Naive B cell (primary cell): ENCODE measurements at regions not wholly inside any gene's neighbourhood (a gene's known extent, or its start where the extent isn't known, plus 50 kb on each side); places are given as distances from the start of the nearest gene placed in this dataset.

Experiments used
- ATAC-seq, 2 donors: fragments of 150-1000 bp; cut with Tn5 transposase; 2 replicates each; pipeline ENCODE4 v1.10.0; 2021; ENCODE audit warnings: low read depth in 2 of 2, mild to moderate bottlenecking in 2 of 2, moderate library complexity in 2 of 2
- DNase-seq: peaks from one replicate; pipeline ENCODE4 v3.0.0; 2022
- H3K27ac Mint-ChIP-seq, 6 donors: one replicate each; pipeline ENCODE4 v1.8.0; 2020 to 2022; ENCODE audit warnings: mild to moderate bottlenecking in 6 of 6, mixed read lengths in 6 of 6, moderate library complexity in 5 of 6, inconsistent platforms in 2 of 6
- H3K27me3 Mint-ChIP-seq, 3 donors: one replicate each; pipeline ENCODE4 v1.8.0; 2021 to 2022; ENCODE audit warnings: mixed read lengths in 3 of 3, mild to moderate bottlenecking in 1 of 3
- H3K36me3 Mint-ChIP-seq, 2 donors: one replicate each; pipeline ENCODE4 v1.8.0; 2020 to 2022; ENCODE audit warnings: mixed read lengths in 2 of 2, inconsistent platforms in 1 of 2, mild to moderate bottlenecking in 1 of 2
- H3K4me1 Mint-ChIP-seq, 3 donors: one replicate each; pipeline ENCODE4 v1.8.0; 2020 to 2022; ENCODE audit warnings: mixed read lengths in 3 of 3, inconsistent platforms in 1 of 3, mild to moderate bottlenecking in 1 of 3, moderate library complexity in 1 of 3
- H3K4me3 Mint-ChIP-seq, 8 donors: one replicate each; pipeline ENCODE4 v1.8.0; 2020 to 2022; ENCODE audit warnings: mild to moderate bottlenecking in 8 of 8, mixed read lengths in 8 of 8, moderate library complexity in 8 of 8, inconsistent platforms in 2 of 8
- H3K9me3 Mint-ChIP-seq, 7 donors: one replicate each; pipeline ENCODE4 v1.8.0; 2020 to 2022; ENCODE audit warnings: mixed read lengths in 7 of 7, mild to moderate bottlenecking in 5 of 7, inconsistent platforms in 2 of 7, moderate library complexity in 1 of 7

- Mint-ChIP-seq H3K4me1 (no peaks in the 10 kb centered on the region), H3K9me3 (no peaks in the 10 kb centered on the region), H3K27ac (no peak overlapping the region), H3K27me3 (no peaks in the 10 kb centered on the region), H3K4me3 (no peak overlapping the region), H3K36me3 (no peaks in the 10 kb centered on the region)
- ATAC-seq (no peak), DNase-seq (no peak)
Measured at GRCh38 chr14:53333809-53334208, 180.7 kb upstream of the DDHD1 start.

GRCh38 chr14:53331921-53332320 is 178.8 kb upstream of the DDHD1 start:
- no peak overlapping the region for H3K4me3 Mint-ChIP-seq
- DNase-seq (no peak), ATAC-seq (no peak)
- H3K9me3 Mint-ChIP-seq: no peaks in the 10 kb centered on the region
- H3K27ac Mint-ChIP-seq: no peak overlapping the region
- H3K4me1 Mint-ChIP-seq: no peaks in the 10 kb centered on the region
- H3K36me3 Mint-ChIP-seq: no peaks in the 10 kb centered on the region
- H3K27me3 Mint-ChIP-seq: no peaks in the 10 kb centered on the region

- H3K9me3 Mint-ChIP-seq: no peaks in the 10 kb centered on the region
- ATAC-seq: no peak
- H3K27ac Mint-ChIP-seq: no peak overlapping the region
- no peak overlapping the region for H3K4me3 Mint-ChIP-seq
- no peaks in the 10 kb centered on the region for H3K27me3 Mint-ChIP-seq
- no peaks in the 10 kb centered on the region for H3K4me1 Mint-ChIP-seq
- H3K36me3 Mint-ChIP-seq: no peaks in the 10 kb centered on the region
- no peak for DNase-seq
Measured at GRCh38 chr14:53331247-53331646, 178.1 kb upstream of the DDHD1 start.

- H3K36me3 Mint-ChIP-seq: no peaks in the 10 kb centered on the region
- ATAC-seq (no peak), DNase-seq (no peak)
- no peaks in the 10 kb centered on the region for H3K4me1 Mint-ChIP-seq
- H3K4me3 Mint-ChIP-seq: no peak overlapping the region
- no peak overlapping the region for H3K27ac Mint-ChIP-seq
- no peaks in the 10 kb centered on the region for H3K9me3 Mint-ChIP-seq
- no peaks in the 10 kb centered on the region for H3K27me3 Mint-ChIP-seq
Measured at GRCh38 chr14:53330441-53330840, 177.3 kb upstream of the DDHD1 start.

- Mint-ChIP-seq H3K27ac (no peak overlapping the region), H3K27me3 (no peaks in the 10 kb centered on the region), H3K4me3 (no peak overlapping the region), H3K4me1 (no peaks in the 10 kb centered on the region), H3K36me3 (no peaks in the 10 kb centered on the region), H3K9me3 (peaks cover 0 to 2% (median 0%) of the 10 kb centered on the region in 7 donors)
- ATAC-seq: no peak
- no peak for DNase-seq
Measured at GRCh38 chr14:53328841-53329240, 175.7 kb upstream of the DDHD1 start.

GRCh38 chr14:53327716-53328115 is 174.6 kb upstream of the DDHD1 start:
- Mint-ChIP-seq H3K27ac (no peak overlapping the region), H3K4me3 (no peak overlapping the region), H3K27me3 (no peaks in the 10 kb centered on the region), H3K36me3 (no peaks in the 10 kb centered on the region), H3K9me3 (peaks cover 0 to 4% (median 0%) of the 10 kb centered on the region in 7 donors), H3K4me1 (no peaks in the 10 kb centered on the region)
- DNase-seq: no peak
- ATAC-seq: no peak

GRCh38 chr14:53325176-53325806 is 172.2 kb upstream of the DDHD1 start:
- Mint-ChIP-seq H3K4me1 (no peaks in the 10 kb centered on the region), H3K4me3 (no peak overlapping the region), H3K36me3 (no peaks in the 10 kb centered on the region), H3K9me3 (peaks cover 0 to 8% (median 4%) of the 10 kb centered on the region in 7 donors), H3K27me3 (no peaks in the 10 kb centered on the region), H3K27ac (no peak overlapping the region)
- DNase-seq (no peak), ATAC-seq (no peak)

GRCh38 chr14:53316504-53316903 is 163.4 kb upstream of the DDHD1 start:
- no peak for ATAC-seq
- Mint-ChIP-seq H3K9me3 (peaks cover 4 to 34% (median 13%) of the 10 kb centered on the region in 7 donors), H3K4me3 (no peak overlapping the region), H3K36me3 (peaks cover 10 to 27% of the 10 kb centered on the region in 2 donors), H3K4me1 (peaks cover 0 to 4% (median 0%) of the 10 kb centered on the region in 3 donors), H3K27ac (no peak overlapping the region), H3K27me3 (peaks cover 0 to 4% (median 0%) of the 10 kb centered on the region in 3 donors)
- no peak for DNase-seq

GRCh38 chr14:53310412-53310811 is 157.3 kb upstream of the DDHD1 start:
- Mint-ChIP-seq H3K4me3 (no peak overlapping the region), H3K27me3 (peaks cover 0 to 16% (median 13%) of the 10 kb centered on the region in 3 donors), H3K27ac (peak overlapping the region in 1 of 6 donors; percentile 57), H3K4me1 (peaks cover 11 to 17% (median 12%) of the 10 kb centered on the region in 3 donors), H3K9me3 (peaks cover 2 to 22% (median 10%) of the 10 kb centered on the region in 7 donors), H3K36me3 (peaks cover 6 to 11% of the 10 kb centered on the region in 2 donors)
- peak; percentile 35 for DNase-seq
- peak; percentile 77 to 86 for ATAC-seq

- Mint-ChIP-seq H3K27me3 (peaks cover 9 to 16% (median 9%) of the 10 kb centered on the region in 3 donors), H3K27ac (no peak overlapping the region), H3K36me3 (peaks cover 0 to 6% of the 10 kb centered on the region in 2 donors), H3K9me3 (peaks cover 0 to 9% (median 7%) of the 10 kb centered on the region in 7 donors), H3K4me1 (peaks cover 11 to 17% (median 12%) of the 10 kb centered on the region in 3 donors), H3K4me3 (peak overlapping the region in 1 of 8 donors; percentile 65)
- ATAC-seq (no peak), DNase-seq (no peak)
Measured at GRCh38 chr14:53306911-53307310, 153.8 kb upstream of the DDHD1 start.

GRCh38 chr14:53306267-53306721 is 153.2 kb upstream of the DDHD1 start:
- Mint-ChIP-seq H3K36me3 (peaks cover 0 to 2% of the 10 kb centered on the region in 2 donors), H3K4me1 (peaks cover 11 to 17% (median 12%) of the 10 kb centered on the region in 3 donors), H3K9me3 (peaks cover 0 to 4% (median 2%) of the 10 kb centered on the region in 7 donors), H3K27ac (peak overlapping the region in 2 of 6 donors; percentile 56 to 69), H3K4me3 (peak overlapping the region in 7 of 8 donors; percentile 4 to 71 (median 54)), H3K27me3 (peaks cover 9 to 16% (median 9%) of the 10 kb centered on the region in 3 donors)
- DNase-seq (peak; percentile 17), ATAC-seq (peak in 1 of 2 donors; percentile 40)

GRCh38 chr14:53304726-53305381 is 151.7 kb upstream of the DDHD1 start:
- Mint-ChIP-seq H3K4me1 (peaks cover 2 to 11% (median 4%) of the 10 kb centered on the region in 3 donors), H3K27me3 (peaks cover 5 to 16% (median 9%) of the 10 kb centered on the region in 3 donors), H3K9me3 (peaks cover 0 to 2% (median 0%) of the 10 kb centered on the region in 7 donors), H3K36me3 (no peaks in the 10 kb centered on the region), H3K27ac (no peak overlapping the region), H3K4me3 (no peak overlapping the region)
- no peak for DNase-seq
- no peak for ATAC-seq

- H3K27me3 Mint-ChIP-seq: no peaks in the 10 kb centered on the region
- H3K9me3 Mint-ChIP-seq: peaks cover 0 to 2% (median 0%) of the 10 kb centered on the region in 7 donors
- ATAC-seq (peak in 1 of 2 donors; percentile 44), DNase-seq (peak; percentile 31)
- H3K27ac Mint-ChIP-seq: no peak overlapping the region
- H3K4me1 Mint-ChIP-seq: no peaks in the 10 kb centered on the region
- no peak overlapping the region for H3K4me3 Mint-ChIP-seq
- no peaks in the 10 kb centered on the region for H3K36me3 Mint-ChIP-seq
Measured at GRCh38 chr14:53295985-53296582, 143.0 kb upstream of the DDHD1 start.
